CD4-positive, alpha-beta T cell treated with Interleukin-17A for 1 hour (primary cell): ENCODE measurements at regions not wholly inside any gene's neighbourhood (a gene's known extent, or its start where the extent isn't known, plus 50 kb on each side); places are given as distances from the start of the nearest gene placed in this dataset.
"Not testable (repeated sequence)": the region's sequence is repeated elsewhere in the genome, so short reads cannot be mapped to it uniquely, and the experiment has no call there.

Experiments used
- DNase-seq: peaks from one replicate; pipeline ENCODE4 v3.0.0-alpha.2; 2020

DNA sequence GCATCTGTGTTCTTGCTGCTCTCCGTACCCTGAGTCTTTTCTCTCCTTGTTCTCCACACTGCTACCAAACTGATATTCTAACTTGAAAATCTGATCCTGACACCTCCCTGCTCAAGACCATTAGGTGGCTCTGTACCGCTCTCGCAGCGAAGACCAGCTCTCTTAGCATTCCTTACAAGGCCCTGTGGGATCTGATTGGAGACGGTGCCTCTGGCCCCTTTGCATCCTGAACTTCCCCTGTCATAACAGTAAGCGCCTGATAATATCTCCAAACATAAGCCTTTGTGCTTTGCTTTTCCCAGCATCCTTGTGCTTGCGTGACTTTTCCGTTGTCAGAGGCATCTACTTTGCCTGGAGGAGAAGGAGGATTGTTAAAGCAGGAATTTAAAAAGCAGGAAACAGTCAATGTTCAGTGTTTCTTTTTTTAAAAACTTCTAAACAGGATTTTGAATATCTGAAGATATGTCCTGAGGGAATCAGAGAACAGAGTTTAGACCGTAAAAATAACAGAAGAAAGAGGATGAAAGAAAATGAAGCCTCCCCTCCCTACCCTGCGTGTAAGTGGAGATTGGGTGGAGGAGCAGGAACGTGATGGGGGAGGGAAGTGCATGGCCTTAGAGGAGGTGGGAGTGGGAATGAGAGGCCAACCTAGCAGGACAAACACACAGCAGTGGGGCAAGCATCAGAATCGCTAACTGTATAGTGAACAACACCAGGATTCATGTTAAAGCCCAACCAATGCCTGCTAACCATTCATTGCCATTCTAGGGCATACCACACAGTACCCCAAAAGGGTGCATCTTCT is 89.2 kb upstream of the STMND1 start:
- DNase-seq, result no peak

DNA sequence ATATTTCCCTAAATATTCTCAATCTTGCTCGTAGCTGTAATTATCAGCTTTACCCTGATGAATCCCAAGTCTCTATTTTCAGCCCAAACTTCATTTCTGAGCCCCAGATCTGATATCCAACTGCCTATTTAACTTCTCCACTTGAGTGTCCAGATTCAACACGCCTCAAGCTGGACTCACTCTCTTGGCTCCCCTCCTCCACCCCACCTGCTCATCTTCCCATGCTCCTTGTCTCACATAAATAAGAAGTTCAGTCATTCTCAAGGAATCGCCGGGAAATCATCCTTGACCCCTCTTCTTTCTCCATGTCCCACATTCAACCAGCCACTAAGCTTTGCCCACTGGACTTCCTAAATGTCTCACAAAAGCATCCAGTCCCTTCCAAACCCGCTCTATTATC is 89.9 kb upstream of the STMND1 start:
- no peak for DNase-seq

DNA sequence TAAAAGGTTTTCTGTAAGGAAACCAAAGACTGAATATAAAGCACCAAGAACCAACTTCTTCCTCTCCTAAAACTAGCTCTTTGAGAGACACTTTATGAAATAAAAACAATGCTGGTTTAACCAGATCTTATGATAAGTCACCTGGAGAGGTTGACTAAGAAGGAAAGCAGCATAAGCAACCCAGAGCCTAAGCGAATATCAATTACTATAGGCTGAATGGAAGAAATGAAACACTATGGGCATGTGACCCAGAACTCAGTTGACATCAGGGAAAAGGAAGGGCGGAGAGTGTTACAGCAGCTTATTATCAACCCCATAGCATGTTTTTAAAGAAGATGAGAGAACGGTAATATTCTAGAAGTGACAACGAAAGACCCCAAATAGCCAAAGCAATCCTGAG is 94.1 kb upstream of the STMND1 start:
- DNase-seq, result no peak

DNA sequence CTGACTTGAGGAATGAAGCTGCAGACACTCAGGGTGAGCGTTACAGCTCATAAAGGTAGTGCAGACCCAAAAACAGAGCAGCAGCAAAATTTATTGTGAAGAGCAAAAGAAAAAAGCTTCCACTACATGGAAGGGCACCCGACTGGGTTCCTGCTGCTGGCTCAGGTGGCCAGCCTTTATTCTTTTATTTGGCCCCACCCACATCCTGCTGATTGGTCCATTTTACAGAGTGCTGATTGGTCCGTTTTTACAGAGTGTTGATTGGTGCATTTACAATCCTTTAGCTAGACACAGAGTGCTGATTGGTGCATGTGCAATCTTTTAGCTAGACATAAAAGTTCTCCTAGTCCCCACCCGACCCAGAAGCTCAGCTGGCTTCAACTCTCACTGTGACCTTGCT is 95.3 kb upstream of the STMND1 start:
- no peak for DNase-seq

DNA sequence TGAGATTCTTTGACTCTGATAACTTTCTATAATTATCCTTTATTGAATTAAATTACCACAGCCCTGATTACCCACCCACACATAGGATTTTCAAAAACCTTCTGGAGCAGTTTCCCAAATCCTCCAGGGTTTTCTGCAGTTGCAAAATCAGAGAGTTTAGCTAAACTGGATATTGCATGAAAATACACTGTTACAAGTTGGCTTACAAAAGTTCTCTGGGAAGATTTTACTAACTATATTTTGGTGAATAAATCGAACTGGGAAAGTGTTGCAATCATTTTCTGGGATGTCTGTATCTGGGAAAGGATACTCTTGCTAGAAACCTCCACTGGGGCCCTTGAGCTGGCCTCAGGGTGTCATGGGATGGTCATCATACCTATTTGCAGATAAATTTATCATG is 97.6 kb upstream of the STMND1 start:
- no peak for DNase-seq

DNA sequence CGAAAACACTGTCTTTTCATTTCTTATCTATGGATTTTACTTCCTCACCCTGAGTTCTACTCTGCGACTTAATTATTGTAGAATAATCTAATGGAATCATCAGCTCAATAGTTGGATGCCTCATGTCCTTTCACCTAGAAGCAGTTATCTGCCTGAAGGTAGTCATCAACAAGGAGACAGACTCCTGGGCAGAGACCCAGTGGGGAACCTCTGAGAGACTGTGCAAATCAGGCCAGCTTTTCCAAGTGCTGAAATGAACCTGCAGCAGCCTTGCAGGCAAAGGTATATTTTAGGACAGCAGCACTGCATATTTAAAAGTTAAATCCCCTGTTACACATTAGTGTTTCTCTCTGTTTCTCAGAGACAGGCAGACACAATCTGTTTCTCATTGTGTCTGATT is 99.7 kb upstream of the STMND1 start:
- no peak for DNase-seq

DNA sequence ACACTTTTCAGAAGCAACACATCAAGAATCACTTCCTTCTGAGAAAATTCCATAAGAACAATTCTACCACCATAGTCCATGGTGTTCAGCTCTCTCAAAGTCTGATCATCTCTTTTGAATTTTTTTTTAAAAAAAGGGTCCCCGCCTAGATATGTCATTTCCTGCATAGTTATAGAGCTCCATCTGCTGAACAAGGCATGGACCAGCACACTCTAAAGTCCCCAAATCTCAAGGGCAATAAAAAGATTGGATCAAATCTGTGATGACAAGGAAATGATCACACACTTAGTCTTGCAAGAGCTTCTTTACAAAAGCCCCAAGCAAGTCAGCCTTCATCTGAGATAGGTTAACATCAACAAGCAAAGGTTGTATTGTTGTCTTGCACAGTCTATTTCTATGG is 100.7 kb upstream of the STMND1 start:
- no peak for DNase-seq

DNA sequence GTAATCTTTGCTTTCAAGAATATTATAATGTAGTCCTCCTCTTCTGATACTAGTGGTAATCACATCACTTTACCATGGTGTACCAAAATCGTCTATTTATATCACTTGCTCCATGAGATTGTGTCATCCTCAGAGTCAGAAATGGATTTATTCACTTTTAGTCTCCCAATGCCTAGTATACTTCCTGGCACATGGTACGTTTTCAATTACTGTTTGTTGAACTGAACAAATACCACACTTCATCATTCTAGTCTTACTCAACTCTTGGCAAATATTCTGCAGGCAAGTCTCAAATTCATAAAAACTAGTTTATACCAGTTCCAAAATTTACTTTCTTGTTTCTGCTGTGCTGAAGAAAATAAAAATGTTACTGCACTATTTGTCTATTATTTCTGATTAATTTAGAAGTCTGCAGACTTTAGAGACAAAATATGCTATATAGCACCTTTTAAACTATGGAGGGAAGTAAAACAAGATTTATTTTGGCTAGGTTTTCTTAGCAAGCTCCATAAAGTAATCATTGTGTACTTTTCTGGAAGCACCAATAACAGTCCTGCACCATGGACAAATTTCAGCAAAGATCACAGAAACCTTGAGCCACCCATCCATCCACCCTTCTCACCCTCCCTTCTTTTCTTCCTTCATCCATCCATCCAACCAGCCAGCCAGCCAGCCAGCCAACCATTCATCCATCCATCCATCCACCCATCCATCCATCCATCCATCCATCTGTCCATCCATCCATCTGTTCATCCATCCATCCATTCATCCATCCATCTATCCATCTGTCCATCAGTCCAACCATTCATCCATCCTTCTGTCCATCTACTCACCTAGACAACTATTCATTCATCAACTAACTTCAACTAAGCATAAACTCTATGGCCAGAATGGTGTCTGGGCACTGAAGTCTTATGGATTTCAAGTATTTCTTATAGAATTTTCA is 102.1 kb upstream of the STMND1 start:
- DNase-seq, result no peak

DNA sequence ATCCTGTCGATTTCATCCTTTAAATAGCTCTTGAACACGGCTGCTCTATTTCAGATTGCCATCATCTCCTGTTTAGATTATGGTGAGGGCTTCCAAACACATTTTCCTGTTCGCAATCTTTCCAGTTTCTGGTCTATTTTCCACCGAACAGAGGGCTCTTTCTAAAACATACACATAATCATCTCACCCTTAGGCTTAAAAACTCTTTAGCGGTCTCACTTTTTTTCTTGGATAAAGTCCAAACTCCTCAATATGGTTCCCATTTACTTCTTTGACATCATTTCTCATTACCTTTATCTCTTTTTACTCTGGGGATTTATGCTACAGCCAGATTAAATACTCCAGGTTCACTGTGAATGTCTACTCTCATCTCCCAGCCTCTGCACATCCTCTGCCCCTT is 103.4 kb upstream of the STMND1 start:
- DNase-seq, result no peak

DNA sequence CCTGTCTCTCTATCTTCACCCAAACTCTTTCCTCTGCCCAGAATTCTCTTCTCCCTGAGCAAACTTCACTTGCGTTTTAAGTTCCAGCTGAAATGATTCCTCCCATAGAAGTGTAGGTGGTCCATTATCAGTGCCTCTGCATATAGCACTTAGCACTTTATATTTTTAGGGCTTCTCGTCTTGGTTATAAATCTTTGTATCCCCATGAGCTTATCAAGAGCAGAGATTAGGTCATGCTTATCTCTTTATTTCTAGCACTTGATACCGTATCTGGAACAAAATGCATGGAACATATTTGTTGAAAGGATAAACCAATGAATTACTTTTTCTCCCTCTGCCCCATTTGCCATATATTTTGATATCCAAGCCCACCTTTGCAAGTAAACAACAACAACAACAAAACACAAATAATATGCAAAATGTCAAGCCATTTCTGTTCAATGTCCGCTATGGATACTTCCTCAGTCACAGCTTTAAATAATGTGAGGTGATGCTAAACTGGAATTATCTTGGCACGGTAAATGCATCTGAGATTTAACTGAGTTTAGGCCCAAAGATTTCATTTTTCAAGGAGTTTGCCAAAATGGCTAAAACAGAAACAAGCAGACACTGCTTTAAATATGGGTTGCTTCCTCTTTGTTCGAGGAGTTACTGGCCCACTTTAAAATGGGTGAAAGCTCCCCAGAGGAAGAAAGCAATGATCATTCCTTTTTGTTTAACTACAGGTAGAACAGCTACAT is 106.2 kb upstream of the STMND1 start:
- no peak for DNase-seq

DNA sequence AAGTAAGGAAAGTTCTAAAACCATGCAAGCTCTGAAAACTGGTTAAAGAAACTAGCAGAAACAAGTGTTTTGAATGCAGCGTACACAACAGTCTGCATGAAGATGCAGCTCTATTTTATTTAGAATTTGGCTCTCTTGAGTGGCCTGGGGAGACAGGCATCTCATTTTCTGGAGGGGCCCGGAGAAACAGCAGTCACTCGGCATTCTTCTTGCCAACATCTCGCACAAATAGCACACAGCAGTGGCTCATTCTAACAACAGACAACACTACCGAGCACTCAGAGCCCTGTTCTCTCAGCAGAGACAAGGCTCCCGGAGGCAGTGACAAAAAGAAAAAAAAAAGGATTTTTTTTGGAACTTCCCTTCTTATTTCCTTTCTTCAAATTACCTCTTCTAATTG is 108.5 kb upstream of the STMND1 start:
- no peak for DNase-seq

DNA sequence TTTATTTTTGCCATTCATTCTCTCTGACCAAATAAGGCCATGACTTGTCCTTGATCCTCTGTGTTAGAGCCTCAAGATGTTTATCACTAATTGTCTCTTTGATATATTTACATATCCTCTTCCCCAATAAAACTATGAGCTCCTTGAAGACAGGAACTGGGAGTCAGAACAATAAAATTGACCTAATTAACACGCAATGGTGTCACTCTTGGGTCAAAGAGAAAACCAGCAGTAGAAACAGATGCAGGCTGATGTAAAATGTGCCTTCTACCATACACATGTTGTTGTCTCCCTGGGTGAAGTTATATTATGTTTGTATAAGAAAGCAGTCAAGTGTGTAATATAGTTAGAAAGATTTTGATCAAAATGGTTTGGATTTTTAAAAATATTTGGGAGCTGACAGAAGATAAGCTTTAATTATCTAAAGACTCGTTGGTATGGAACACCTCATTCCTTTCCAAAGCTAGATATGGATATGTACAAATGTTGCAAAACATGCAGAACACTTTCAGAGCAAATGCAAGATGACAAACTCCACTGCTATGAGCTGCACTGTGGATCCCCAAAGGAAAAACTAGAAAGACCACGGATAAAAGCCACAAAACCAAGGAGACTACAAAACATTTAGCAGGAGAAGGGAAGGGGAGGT is 109.7 kb upstream of the STMND1 start:
- DNase-seq, result no peak

DNA sequence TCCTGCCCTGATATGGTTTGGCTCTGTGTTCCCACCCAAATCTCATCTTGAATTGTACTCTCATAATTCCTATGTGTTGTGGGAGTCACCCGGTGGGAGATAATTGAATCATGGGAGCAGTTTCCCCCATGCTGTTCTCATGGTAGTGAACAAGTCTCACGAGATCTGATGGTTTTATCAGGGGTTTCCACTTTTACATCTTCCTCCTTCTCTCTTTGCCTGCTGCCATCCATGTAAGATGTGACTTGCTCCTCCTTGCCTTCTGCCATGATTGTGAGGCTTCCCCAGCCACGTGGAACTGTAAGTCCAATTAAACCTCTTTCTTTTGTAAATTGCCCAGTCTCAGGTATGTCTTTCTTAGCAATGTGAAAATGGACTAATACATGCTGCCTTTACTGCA is 111.9 kb upstream of the STMND1 start:
- DNase-seq, result not testable (repeated sequence)

DNA sequence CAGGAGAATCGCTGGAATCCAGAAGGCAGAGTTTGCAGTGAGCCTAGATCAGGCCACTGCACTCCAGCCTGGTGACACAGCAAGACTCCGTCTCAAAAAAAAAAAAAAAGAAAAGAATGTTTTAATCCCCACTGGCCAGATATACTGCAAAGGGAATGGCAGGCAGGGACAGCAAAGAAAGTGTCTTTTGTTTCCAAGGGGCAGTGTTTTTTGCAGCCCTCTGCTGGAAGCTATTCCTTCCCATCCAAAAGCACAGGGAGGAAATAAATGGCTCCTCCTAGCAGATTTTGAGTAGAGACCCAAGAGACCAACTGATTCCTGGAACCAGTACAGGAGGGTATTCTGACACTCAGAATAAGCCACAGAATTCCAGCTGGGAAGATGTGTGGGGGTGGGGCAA is 112.5 kb upstream of the STMND1 start:
- no peak for DNase-seq

DNA sequence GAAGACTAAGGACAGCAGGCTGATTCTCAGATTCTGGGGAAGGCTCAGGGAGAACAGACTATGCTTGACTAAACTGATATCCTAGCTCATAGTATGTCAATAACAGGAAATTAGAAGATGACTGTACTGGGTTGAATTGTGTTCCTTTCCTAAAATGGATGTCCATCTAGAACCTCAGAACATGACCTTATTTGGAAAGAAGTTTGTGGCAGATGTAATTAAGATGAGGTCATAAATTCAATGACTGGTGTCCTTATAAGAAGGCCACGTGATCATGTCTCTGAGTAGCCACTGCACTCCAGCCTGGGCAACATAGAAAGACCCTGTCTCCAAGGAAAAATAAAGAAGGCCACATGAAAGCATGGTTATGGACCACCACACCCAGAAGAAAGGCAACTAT is 113.9 kb upstream of the STMND1 start:
- no peak for DNase-seq

DNA sequence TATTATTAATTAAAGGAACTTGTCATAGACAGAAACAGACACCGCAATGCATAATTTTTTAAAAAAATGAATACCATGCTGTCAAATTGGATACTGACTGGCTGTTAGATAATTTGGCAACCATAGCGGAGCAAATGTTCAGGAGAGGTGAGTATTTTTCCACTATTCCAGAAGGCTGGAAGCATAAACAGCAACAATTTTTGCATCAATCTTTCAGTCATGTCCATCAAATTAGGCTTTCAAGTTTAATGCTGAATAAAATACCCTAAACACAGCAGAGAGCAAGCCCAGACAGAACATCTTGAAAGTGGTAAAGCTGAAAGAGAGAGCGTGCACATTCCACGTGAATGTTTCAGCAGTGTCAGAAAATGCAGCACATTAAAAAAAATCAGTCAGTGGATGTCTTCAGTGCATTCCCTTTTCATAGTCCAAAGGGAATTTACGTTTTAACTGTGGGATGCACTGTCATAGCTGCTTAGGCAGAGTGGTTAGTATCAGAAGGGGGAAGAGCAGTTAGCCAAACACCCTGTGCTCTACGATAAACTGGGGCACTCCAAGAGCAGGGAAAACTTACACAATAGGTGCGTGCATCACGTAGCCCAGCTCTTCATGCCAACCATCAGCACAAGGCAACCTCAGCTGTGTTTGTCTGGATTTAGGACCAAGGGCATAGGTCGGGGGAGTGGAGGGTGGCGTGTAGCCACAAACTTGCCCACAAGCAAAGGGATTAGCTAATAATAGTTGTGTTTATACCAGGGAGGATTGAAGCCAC is 116.2 kb upstream of the STMND1 start:
- DNase-seq, result no peak

DNA sequence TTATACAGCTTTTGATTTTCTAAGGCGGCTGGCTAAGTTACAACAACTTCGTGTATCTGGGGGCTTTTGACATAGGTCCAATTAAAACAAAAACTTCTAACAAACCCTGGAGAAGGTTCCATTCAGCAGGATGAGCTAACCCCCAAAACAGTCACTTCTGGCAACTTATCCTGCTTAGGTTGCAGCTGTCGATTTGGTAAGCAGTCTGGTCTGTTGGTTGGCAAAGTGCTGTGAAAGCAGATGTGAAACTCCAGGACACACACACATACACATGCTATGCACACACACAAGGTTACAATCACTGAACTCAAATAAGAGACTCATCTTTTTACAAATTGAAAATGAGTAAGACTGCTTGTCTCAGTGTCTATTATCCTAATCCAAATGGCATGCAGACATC is 119.0 kb upstream of the STMND1 start:
- no peak for DNase-seq

DNA sequence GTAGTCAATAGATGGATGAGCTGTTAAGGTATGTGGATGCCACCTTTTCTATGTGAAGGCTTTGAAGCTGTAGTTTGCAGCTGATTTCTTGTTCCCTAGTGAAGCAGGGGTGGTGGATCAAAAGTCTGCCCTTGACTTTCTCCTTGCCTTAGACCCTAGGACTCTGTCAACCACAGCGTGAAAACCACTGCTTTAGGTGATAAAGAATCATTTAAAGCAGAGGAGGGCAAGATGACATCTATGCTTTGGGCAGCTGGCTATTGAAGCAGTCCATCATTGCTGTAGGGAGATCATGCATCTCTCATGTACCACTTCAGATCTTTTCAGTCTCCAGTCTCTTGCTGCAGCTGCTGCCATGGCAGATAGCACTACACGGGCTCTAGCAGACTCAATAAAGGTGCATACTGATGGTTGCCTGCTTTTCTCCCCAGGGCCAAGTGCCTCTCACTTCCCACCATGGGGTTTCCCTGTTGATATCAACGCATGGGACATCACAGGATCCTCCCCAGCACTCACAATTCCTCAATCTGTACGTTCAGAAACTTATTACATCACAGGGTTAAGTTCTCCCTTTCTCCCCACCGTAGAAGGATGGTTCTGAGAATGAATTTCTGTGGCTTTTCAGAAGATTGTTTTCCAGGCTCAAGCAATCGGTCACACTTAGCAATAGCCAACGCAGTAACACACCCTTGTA is 122.0 kb upstream of the STMND1 start:
- no peak for DNase-seq

DNA sequence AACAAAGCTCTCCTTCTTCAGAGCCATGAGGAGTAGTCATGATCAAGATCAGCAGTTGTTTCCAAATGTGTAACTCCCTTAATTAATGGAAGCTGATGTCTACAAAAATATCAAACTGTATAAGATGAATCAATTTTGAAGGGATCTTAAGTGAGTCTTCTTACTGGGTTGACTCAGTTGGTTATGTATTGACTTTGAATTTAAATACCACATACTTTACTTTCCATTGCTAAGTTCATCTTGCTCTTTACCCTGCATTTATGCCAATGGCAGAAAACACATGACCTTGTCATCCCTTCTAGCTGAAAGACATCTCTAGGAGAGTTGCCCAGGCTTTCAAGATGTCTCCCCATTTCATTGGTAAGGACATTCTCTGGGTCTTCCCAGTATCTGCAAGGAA is 123.2 kb upstream of the STMND1 start:
- no peak for DNase-seq

DNA sequence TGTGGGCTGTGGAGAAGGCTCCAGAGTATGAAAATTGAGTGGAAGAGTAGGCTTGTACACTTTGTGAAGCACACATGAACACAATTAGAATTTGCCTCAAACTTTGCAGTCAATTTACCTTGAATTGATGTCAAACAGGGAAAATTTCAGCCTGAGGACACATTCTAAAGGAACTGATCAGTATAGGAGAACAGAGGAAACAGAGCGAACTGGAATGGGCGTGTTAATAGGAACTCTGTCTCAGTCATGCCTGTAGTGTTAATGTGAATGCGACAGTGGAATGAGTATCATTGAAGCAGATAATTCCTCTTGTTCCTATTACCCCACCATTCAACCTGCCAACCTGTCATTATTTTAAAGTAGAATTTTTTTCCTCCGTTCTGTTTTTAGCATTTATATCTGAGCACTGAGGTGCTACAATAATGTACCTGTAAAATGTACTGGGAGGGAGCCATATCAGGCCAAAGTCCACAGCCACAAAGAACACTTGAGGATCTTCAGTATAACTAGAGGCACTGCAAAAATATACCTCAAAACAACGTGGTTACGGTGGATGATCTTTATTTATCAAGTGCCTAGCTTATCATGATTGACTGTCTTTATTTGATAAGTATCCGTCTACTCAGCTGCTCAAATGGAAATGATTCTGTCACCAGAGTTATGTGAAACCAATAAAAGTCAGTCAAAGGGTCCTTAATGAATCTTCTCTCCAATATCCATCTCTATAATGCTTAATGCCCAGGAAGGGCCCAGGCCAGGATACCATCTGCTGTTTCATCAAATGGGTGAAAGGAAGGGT is 125.3 kb upstream of the STMND1 start:
- DNase-seq, result no peak
